Glomerular visceral epithelial cell (primary cell): ENCODE measurements at regions not wholly inside any gene's neighbourhood (a gene's known extent, or its start where the extent isn't known, plus 50 kb on each side); places are given as distances from the start of the nearest gene placed in this dataset.
"Not testable (repeated sequence)": the region's sequence is repeated elsewhere in the genome, so short reads cannot be mapped to it uniquely, and the experiment has no call there.

Source experiments
- DNase-seq: peaks from one replicate; pipeline ENCODE4 v3.0.0-alpha.2; 2016; ENCODE audit errors: extremely low spot score

DNA sequence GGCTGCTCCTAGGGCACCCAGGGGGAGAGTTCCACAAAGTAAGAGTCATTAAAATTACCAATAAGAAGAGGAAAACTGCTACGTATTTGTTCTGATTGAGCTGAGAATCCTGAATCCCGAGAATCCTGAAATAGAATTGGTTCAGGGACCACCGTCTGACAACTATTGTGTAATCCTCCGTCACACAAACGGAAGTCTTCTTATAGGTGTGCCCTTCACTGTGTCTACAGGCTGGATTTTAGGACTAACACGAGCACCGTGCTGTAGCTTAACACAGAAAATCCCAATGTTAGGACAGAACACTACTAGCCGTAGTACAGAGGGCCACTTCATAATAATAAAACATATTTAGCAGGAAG is 50.6 kb upstream of the RNF182 start:
- no peak for DNase-seq

DNA sequence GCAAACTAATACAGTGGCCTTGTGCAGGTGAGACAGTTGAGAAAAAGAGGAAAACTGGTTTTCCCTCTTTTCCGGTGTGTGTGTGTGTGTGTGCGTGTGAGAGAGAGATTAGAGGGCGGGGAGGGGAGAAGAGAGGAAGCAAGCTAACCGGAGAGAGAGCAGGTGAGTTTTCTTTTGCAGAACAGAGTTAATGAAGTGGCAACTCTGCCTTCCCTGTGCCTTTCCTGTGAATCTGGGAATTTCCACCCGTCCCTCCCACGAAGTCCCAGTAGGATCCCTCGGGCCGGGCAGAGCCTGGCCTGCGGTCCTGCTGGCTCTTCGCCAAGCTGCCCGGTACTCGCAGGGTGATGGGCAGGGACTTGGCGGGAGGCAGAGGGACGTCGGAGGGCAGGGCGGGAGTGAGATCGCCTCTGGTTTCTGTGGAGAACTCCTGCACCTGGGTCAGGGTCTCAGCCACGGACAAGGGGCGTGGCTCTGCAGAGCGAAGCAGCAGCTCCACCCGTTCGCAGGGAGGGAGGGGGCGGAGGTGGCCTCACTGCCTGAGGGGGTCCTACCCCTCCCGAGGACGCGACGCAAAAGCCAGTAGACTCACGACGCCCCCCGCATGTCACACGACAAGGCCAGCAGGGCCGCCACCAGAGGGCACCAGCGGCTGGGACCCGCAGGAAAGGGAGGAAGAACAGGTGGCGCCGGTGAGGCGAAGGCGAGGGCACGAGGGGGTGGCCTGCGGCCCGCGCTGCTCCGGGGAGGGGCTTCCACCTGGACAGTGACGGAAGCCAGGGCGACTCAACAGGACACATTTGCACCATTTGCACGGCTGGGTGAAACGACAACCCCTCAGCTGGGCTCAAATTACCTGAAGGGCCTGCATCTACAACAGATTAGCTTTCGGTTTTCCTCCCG is 51.2 kb upstream of the RNF182 start:
- DNase-seq: peak; percentile 92

DNA sequence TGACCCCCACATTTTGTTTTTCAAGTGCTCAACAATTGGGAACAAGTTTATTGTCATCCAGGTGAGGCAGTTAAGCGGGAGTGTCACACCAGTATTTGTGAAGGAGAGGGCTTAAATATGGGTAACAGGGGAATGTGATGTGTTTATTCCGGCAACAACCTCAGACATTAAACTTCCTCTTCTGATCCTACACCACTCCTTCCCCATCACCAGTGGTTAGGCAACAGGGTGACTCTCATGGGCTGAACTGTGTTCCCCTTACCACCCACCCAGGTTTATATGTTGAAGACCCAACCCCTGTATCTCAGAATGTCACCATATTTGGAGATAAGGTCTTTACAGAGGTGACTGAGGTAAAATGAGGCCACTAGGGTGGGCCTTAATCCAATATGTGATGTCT is 52.1 kb upstream of the RNF182 start:
- DNase-seq: no peak

DNA sequence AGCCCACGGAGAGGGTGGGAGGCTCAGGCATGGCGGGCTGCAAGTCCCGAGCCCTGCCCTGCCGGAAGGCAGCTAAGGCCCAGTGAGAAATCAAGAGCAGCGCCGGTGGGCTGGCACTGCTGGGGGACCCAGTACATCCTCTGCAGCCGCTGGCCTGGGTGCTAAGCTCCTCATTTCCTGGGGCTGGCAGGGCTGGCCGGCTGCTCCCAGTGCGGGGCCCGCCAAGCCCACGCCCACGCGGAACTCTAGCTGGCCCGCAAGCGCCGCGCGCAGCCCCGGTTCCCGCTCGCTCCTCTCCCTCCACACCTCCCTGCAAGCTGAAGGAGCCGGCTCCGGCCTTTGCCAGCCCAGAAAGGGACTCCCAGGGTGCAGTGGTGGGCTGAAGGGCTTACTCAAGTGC is 52.7 kb upstream of the RNF182 start:
- not testable (repeated sequence) for DNase-seq

DNA sequence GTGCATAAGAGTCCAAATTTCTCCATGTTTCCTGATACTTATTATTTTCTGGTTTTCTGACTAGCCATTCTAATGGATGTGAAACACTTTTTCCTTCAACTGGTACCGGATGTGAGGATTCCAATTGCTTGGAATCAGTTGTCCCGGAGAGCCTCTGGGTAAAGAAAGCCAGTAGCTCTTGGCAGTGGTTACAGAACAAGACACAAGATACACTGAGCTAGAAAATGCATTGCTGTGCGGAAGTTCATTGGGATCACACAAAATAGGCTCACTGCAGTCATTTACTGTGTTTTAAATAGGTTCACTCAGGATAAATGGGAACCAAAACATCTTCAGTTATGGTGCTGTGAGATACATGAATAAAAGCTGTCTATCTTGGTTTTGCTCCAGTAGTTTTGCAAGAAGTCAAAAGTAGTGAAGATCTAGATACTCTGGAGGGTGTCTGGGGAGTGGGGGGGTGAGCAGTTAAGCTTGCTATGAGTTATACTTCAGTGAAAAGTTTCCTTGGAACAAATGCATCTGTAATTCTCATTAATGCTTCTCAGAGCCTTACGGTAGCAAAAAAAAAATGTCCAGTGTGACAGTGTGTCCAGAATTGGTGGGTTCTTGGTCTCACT is 54.4 kb upstream of the RNF182 start:
- no peak for DNase-seq

DNA sequence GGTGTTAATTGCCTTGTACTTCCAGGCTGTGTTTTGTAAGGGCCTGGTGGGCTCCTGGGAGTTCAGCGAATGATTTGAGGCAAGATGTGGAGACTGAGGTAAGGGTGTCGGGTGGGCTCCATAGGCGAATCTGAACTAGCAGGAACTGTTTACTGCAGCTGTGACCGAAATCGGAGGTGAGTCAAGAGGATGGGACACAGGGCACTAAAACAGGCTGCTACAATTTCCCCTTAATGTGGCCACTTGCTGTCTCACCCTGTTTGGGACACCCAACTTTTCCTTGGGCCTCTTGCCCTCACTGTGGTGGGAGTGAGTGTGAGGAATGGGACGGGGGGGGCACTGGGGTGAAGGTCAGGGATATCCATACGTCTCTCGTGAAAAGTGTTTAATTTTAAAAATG is 53.9 kb upstream of the MCUR1 start:
- DNase-seq: no peak

DNA sequence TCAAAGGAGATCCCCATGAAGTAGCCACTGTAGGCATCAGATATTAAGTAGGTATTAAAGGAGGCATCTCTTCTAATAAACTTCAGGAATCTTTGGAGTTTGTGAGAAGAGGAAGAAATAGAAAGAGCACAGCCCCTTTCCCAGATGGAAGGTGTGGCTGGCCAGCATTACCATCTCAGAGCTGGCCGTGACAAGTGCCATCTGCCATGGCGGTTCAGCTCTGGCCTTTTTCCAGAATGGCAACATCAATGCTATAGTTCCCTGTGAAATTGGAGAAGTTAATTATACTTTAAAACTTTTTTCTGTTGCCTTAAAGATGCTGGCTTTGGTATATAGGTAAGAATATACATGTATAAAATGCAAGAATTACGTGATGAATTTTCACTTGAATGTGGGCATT is 51.9 kb upstream of the MCUR1 start:
- DNase-seq: no peak

DNA sequence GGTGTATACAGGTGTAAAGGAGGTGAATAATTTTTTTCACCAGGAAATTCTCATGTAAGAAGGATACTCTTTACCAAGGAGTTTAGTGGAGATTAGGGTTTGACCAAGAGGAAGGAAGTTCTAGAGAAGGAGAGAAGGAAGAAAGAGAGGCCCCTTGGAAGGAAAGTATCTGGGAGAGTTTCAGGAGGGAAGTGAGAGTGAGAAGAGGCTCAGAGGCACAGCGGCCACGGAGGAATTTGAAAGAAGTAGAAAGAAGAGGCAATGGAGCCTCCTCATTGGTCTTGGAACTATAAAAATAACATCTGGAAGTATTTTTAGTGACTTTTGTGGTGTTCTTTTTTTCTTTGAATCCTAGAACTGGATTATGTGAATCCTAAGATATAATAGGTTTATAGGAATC is 50.8 kb upstream of the MCUR1 start:
- DNase-seq: no peak

DNA sequence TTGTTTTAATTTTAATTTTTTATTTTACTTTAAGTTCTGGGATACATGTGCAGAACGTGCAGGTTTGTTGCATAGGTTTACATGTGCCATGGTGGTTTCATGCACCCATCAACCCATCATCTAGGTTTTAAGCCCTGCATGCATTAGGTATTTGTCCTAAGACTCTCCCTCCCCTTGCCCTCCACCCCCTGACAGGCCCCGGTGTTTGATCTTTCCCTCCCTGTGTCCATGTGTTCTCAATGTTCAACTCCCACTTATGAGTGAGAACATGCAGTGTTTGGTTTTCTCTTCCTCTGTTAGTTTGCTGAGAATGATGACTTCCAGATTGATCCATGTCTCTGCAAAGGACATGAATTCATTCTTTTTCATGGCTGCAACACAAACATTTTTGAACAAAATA is 50.3 kb upstream of the MCUR1 start:
- DNase-seq: not testable (repeated sequence)
